IPS DF 19.7 (cell line): ENCODE measurements at regions not wholly inside any gene's neighbourhood (a gene's known extent, or its start where the extent isn't known, plus 50 kb on each side); places are given as distances from the start of the nearest gene placed in this dataset.
"Not testable (repeated sequence)": the region's sequence is repeated elsewhere in the genome, so short reads cannot be mapped to it uniquely, and the experiment has no call there.

Source experiments
- DNase-seq: peaks from one replicate; pipeline ENCODE4 v3.0.0-alpha.2; 2013; ENCODE audit warnings: low read depth, low spot score

DNA sequence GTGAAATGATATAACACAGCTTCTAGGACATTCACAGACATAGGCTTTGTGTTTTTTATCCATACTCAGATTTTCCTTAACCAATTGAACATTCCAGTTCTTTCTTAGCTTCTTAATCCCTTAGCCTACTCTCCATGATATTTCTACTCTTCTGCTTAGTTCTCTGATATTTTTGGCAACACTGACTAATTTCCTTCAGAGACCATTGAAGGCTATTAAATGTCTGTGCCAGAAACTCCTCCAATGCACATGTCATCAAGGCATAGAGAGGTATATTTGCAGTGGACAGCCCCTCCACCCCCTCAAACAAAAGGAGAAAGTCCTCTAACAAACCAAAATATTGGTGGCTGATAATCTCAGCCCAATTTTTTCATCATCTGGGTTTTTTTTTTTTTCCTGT lies 105.9 kb upstream of the TSC22D2 start:
- DNase-seq, result no peak

DNA sequence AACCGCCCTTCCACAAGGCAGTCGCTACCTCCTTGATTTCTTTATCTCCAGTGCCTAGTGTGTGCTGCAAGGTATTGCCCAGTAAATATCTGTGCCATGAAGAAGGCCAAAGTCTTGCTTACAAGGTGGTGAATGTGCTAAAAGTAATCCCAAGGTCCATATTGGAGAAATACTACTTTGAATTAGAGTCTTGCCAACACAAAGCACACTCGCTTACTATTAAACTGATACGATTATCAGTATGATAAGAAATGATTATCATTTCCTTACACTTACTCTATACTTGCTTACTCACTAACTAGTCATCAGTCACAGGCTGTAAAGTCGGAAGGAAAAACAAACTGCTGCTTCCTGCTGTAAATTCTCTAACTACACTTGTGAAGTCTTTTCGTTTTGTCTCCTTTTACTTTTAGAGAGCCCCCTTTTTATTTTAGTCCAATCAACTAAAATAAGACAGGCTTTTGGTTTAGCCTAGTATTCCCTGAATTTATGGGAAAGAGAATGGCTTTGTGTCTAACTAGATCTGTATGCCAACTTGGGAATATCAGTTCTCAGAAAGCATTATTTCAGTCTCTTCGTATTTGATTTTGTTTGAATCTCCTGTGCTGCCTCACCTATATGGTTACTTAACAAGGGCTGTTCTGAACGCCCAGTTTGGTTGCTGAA lies 107.1 kb upstream of the TSC22D2 start:
- no peak for DNase-seq

DNA sequence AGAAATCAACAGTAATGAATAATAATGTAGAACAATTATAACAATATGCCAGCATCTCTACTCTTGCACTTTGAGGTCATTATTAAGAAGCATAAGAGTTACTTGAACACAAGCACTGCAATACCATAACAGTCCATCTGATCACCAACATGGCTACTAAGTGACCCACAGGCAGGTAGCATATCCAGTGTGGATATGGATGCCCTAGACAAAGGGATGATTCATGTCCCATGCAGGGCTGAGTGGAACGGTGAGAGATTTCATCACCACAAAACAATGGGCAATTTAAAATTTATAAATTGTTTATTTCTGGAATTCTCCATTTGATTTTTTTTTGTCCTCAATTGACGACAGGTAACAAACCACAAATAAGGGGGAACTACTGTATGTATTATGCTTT lies 107.7 kb upstream of the TSC22D2 start:
- DNase-seq, result no peak

GRCh38 chr3:150299201-150299600 lies 108.9 kb upstream of the TSC22D2 start:
- DNase-seq, result peak; percentile 52

GRCh38 chr3:150296966-150297365 lies 111.1 kb upstream of the TSC22D2 start:
- no peak for DNase-seq

GRCh38 chr3:150296123-150296735 lies 111.9 kb upstream of the TSC22D2 start:
- DNase-seq, result no peak

- DNase-seq, result no peak
Measured at GRCh38 chr3:150293401-150294001, 114.6 kb upstream of the TSC22D2 start.

GRCh38 chr3:150292891-150293290 lies 115.2 kb upstream of the TSC22D2 start:
- DNase-seq, result no peak

- DNase-seq, result no peak
Measured at GRCh38 chr3:150291515-150291914, 116.6 kb upstream of the TSC22D2 start.

DNA sequence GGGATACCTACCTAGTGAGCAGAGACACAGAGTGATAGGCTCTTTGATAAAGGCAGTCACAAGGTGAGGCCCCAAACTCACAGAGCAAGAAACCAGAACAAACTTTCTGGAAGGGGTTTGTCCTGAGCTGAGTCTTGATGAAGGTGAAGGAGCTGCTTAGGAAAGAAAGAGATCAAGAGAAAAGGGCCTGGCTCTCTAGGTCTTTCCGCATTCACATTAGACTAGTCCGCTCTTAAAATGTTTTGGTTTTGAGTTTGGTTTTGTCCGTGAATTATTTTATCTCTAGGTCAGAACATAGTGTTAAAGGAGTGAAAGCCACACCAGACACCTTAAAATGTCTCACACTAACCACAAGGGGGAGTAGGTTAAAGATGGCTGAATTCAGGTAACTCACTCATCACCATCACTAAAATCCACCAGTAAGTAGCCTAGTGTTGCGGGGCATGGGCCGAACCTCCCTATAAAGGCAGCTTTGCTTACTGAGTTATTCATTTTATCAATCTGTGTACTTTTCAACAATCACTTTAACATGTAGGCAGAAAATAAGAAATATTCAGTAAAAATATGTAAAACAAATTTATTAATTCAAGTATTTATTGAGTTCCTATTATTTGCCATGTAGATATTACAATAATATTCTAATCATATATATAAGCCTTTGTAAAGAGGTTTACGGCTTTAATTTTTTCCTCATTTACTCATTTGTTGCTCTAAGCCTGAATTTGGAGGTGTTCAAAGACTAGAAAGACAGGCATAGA lies 121.5 kb upstream of the TSC22D2 start:
- DNase-seq, result peak; percentile 50

DNA sequence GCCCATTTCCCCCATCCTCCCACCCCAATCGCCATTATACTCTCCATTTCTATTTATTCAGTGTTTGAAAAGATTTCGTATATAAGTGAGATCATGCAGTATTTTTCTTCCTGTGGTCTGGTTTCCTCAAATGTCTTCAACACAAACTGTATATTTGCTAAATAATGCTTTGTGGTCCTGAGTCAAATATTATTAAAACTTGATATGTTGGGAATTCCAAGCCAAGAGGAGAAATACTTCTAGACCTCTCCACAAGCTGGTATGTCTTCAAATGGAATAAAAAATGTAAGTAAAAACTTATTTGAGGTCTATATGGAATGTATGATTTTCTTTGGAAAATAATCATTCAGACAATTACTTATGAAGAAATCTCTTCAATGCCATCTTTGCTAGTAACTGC lies 122.5 kb upstream of the TSC22D2 start:
- no peak for DNase-seq

GRCh38 chr3:150278843-150279381 lies 129.2 kb upstream of the TSC22D2 start:
- DNase-seq, result no peak

DNA sequence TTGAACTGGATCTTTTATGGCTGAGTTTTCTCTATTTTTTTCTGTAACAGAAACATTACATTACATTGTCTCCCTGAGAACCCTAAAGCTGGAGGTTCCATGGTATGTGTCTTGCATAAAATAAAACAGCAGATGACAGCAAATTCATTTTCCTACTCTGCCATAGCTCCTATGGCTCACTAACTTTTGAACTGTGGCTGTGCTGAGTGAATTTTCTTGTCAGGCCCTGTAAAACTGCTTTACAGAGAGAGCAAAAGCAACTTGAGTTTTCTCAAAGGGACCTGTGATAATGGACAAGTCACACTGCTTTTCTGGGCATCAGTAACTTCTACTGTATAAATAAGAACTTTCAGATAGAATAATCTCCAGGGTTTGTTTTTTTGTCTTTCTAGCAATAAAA lies 129.9 kb upstream of the TSC22D2 start:
- no peak for DNase-seq

- no peak for DNase-seq
Measured at GRCh38 chr3:150277444-150277843, 130.7 kb upstream of the TSC22D2 start.

DNA sequence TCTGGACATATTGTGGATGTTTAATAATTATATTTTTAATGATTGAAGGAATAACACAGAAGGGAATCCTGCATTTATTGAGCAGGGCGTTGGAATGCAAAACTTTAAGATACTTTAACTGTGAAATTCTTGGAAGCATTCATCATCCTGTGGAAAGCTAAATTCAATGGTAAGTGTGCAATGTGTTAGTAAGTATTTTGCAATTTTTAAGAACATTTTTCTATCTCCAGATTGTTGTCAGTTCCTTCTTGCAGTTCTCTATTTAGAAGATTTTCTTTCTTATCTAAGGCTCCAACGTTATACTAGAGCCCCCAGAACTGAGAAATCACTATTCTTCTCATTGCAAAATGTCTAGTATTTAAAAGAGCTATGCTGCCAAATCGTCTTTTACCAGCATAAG lies 132.2 kb upstream of the TSC22D2 start:
- no peak for DNase-seq

GRCh38 chr3:150274372-150274771 lies 133.7 kb upstream of the TSC22D2 start:
- DNase-seq, result no peak

DNA sequence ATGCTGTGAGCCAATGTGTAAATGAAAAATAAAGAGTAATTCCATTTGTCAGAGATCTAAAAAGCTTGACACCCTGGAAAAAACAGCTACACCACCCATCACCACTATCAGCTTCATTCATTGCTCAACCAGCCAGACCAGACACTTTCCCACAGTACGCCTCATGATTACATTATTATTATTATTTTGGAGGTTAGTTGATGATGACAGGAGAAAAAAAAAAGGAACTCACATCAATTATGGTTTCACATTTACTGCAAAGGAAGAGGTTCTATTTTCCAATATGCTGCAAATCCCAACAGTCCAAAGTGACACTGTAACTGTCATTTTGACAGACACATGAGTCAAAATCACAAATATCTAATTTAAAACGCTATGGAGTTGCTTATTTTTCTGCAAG lies 134.7 kb upstream of the TSC22D2 start:
- no peak for DNase-seq

DNA sequence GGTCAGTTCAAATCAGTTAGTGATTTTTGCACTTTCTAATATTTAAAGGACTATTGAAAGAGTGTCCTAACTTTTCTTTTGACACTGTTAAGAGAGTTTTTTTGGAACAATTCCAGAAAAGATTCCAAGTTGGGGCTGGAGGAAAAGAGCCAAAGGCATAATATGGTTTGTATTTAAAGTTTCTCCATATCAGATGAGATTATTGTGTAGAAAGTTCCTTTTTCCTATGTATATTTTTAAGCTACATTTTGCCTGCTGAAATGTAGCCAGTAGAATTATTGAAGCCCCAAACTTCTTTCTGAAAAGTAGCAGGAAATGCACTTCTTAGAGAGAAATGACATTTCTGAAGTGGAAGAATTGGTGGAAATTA lies 136.5 kb upstream of the TSC22D2 start:
- no peak for DNase-seq

DNA sequence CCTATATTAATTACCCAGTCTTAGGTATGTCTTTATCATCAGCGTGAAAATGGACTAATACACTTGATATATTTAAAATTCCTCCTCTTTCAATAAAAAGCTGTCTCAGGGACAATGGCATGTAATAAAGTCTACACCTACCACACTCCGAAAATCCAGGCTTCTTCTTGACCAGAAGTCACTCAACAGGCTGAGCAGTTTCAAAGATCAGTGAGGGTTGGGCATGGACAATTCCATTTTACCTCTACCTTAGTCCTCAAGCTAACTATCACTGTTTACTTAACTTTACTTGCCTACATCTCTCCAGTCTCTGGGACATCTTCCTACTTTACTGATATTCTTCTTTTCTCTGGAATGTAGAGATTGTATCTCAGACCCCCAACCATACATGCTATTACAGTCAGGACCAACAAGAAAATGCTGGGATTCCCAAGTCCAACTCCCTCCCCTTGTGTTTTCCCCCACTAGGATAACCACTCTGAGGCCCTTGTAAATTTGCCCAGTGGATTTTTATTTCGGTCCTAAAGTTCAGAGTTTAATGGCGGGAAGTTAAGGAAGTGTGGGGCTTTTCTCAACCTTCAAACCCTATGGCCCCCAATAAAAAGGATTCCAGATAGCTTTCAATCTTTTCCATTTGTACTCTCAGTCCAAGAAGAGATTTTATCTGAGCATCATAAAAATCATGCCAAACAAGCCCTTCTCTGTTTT lies 137.1 kb upstream of the TSC22D2 start:
- DNase-seq, result no peak

- not testable (repeated sequence) for DNase-seq
Measured at GRCh38 chr3:150270444-150270843, 137.7 kb upstream of the TSC22D2 start.

DNA sequence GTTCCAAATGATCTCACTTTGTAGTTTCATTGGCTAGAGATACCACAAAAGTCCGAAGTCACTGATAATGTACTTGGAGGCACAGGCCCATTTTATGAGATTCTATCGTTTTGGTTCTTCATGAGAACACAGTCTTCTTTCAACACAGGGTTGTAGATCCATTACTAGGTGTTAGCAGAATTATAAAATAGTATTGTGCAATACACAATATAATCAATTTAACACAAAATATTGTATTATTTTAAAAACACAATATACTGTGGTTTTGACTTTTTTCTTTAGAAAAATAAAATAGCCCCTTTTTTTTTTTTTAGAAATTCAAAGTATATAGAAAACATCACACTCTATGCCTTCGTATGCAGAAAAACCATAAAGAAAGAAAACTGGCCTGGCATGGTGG lies 138.6 kb upstream of the TSC22D2 start:
- no peak for DNase-seq
